Kidney epithelial cell (primary cell): ENCODE measurements at regions not wholly inside any gene's neighbourhood (a gene's known extent, or its start where the extent isn't known, plus 50 kb on each side); places are given as distances from the start of the nearest gene placed in this dataset.

ENCODE experiments used
- DNase-seq: peaks from one replicate; pipeline ENCODE4 v3.0.0-alpha.2; 2010; ENCODE audit warnings: low read depth
- H3K27me3 ChIP-seq: 2 replicates; pipeline ENCODE4 v1.6.0; 2011; ENCODE audit warnings: low read length; ENCODE audit not compliant: control insufficient read depth, insufficient read depth
- H3K36me3 ChIP-seq: 2 replicates; pipeline ENCODE4 v1.5.1; 2011; ENCODE audit warnings: low read length; ENCODE audit not compliant: control insufficient read depth, insufficient read depth
- H3K4me3 ChIP-seq: 2 replicates; pipeline ENCODE4 v1.5.1; 2011; ENCODE audit warnings: low read depth, mild to moderate bottlenecking, control low read depth, low read length
- TF ChIP-seq, protein P1 (sequence below): IDR thresholded peaks from 2 replicates; pipeline ENCODE4 v1.5.1; 2011; ENCODE audit warnings: mild to moderate bottlenecking, moderate library complexity, low read length, control low read depth, inconsistent platforms; ENCODE audit not compliant: insufficient read depth, poor library complexity, severe bottlenecking

DNA sequence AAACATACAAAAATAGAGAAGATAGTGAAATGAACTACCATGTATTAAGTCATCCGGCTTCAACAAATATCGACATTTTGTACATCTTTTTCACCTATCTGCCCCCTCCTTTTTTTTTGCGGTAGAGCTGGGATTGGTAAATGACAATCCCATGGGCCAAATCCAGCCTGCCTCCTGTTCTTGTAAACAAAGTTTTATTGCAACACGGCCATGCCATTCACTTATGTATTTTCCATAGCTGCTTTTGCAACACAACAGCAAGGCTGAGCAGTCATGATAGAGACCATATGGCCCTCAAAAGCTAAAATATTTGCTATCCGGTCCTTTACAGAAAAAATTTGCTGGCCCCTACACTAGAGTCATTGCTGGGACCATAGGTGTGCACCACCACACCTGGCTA, 58.1 kb upstream of the PLEKHG3 start:
- Histone ChIP-seq H3K27me3 (no peaks in the 10 kb centered on the region), H3K36me3 (no peaks in the 10 kb centered on the region), H3K4me3 (no peak overlapping the region)
- no peak for DNase-seq
- TF ChIP-seq, protein P1, sequence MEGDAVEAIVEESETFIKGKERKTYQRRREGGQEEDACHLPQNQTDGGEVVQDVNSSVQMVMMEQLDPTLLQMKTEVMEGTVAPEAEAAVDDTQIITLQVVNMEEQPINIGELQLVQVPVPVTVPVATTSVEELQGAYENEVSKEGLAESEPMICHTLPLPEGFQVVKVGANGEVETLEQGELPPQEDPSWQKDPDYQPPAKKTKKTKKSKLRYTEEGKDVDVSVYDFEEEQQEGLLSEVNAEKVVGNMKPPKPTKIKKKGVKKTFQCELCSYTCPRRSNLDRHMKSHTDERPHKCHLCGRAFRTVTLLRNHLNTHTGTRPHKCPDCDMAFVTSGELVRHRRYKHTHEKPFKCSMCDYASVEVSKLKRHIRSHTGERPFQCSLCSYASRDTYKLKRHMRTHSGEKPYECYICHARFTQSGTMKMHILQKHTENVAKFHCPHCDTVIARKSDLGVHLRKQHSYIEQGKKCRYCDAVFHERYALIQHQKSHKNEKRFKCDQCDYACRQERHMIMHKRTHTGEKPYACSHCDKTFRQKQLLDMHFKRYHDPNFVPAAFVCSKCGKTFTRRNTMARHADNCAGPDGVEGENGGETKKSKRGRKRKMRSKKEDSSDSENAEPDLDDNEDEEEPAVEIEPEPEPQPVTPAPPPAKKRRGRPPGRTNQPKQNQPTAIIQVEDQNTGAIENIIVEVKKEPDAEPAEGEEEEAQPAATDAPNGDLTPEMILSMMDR: no peak

DNA sequence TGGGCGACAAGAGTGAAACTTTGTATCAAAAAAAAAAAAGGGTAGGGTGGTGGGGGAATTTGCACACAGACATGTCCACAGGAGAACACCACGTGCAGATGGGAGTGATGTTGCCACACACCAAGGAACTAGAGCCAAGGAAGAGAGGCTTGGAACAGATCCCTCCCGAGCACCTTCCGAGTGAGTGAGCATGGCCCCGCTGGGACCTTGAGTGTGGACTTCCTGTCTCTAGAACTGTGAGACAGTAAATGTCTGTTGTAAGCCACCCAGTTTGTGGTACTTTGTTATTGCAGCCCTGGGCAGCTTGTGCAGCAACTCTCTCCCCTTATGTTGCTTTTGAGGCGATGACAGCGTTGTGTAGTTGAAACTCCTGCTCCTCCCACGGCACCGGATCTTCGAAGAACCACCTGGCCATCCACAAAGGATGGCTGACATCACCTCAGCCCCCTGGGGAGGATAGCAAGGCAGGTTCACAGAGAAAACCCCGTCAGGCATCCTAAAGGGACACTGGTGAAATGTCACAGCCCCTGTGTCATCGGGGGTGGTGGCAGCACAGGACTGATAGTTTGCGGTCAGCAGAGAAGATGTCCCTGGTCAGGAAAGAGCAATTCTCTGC, 54.7 kb upstream of the PLEKHG3 start:
- Histone ChIP-seq H3K36me3 (no peaks in the 10 kb centered on the region), H3K4me3 (no peak overlapping the region), H3K27me3 (no peaks in the 10 kb centered on the region)
- DNase-seq: no peak
- TF ChIP-seq, protein P1: no peak

DNA sequence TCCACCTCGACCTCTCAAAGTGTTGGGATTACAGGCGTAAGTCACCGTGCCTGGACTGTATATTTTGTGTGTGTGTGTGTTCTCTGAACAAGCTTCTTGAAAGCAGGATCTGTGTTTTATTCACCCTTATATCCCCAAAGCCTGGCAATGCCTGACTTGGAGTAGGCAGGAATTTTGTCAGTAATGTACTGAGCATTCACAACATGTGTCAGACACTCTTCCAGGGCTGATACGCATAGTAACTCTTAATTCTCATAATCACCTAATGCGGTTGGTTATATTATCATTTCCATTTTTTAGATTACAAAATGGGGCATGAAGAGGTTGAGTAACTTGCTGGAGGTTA, 50.4 kb upstream of the PLEKHG3 start:
- Histone ChIP-seq H3K4me3 (no peak overlapping the region), H3K27me3 (no peaks in the 10 kb centered on the region), H3K36me3 (no peaks in the 10 kb centered on the region)
- TF ChIP-seq, protein P1: no peak
- DNase-seq: no peak

DNA sequence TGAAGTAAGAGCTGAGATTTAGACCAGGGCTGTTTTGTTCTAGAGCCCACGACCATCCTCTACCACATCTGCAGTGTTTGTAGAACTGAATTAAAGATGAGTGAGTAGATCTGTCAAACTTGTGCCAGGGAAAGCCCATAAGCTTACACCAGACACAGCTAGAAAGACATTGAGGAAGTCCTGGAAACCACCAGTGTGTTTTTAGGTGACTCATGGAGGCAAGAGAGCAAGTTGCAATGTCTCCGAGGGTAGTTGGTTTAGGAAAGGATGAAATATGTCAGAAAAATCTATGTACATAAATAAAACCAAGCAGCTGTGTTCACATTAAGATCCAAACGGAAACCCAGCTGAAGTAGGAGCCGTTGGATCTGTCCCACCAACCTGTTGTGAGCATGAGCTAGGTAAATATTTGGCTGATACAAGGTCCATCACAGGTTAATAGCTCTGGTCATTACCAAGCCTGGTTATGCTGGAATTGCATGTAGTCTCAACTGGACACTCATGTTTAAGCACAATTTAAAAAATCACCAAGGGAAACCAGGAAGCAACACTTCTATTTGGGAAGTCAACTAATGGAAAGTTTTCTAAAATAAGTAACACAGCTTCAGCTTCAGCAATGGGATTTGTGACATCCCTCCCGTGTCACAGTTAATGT, 49.9 kb upstream of the PLEKHG3 start:
- TF ChIP-seq, protein P1: no peak
- DNase-seq: no peak
- no peaks in the 10 kb centered on the region for H3K36me3 ChIP-seq
- H3K4me3 ChIP-seq: no peak overlapping the region
- no peaks in the 10 kb centered on the region for H3K27me3 ChIP-seq
